Neuron (in vitro differentiated cells): ENCODE measurements at regions not wholly inside any gene's neighbourhood (a gene's known extent, or its start where the extent isn't known, plus 50 kb on each side); places are given as distances from the start of the nearest gene placed in this dataset.

ENCODE experiments used
- H2AFZ ChIP-seq: one replicate; pipeline ENCODE4 v1.6.1; 2013; ENCODE audit warnings: low read depth, mild to moderate bottlenecking, inconsistent platforms, low read length, moderate library complexity
- H3K27me3 ChIP-seq: one replicate; pipeline ENCODE4 v1.6.1; 2013; ENCODE audit warnings: low read length; ENCODE audit not compliant: insufficient read depth
- H3K36me3 ChIP-seq: one replicate; pipeline ENCODE4 v1.6.1; 2013; ENCODE audit warnings: low read length; ENCODE audit not compliant: insufficient read depth
- H3K4me1 ChIP-seq: one replicate; pipeline ENCODE4 v1.6.1; 2013; ENCODE audit warnings: low read length; ENCODE audit not compliant: insufficient read depth
- H3K4me3 ChIP-seq: 2 replicates; pipeline ENCODE4 v1.5.1; 2013; ENCODE audit warnings: mild to moderate bottlenecking, low read length, moderate library complexity
- H3K9me3 ChIP-seq: one replicate; pipeline ENCODE4 v1.6.1; 2013; ENCODE audit warnings: low read length

DNA sequence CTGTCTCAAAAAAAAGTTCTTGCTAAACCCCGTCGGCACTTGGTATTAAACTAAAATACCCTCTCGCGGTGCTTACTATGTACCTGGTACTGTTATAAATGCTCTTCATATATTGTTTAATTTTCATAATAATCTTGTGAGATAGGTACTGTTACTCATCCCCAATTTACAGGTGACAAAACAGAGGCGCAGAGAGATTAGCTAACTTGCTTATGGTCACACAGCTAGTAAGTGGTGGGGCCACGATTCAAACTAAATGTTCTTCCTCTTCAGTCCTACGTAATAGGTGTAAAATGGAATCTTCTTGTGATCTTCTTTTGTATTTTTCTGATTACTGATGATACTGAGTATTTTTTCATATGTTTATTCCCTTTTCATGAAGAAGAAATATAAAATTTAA is 51.3 kb downstream of the TET3 start:
- no peaks in the 10 kb centered on the region for H3K9me3 ChIP-seq
- no peaks in the 10 kb centered on the region for H3K27me3 ChIP-seq
- no peak overlapping the region for H2AFZ ChIP-seq
- peaks cover 19% of the 10 kb centered on the region for H3K4me1 ChIP-seq
- H3K36me3 ChIP-seq, result no peaks in the 10 kb centered on the region
- H3K4me3 ChIP-seq, result no peak overlapping the region

DNA sequence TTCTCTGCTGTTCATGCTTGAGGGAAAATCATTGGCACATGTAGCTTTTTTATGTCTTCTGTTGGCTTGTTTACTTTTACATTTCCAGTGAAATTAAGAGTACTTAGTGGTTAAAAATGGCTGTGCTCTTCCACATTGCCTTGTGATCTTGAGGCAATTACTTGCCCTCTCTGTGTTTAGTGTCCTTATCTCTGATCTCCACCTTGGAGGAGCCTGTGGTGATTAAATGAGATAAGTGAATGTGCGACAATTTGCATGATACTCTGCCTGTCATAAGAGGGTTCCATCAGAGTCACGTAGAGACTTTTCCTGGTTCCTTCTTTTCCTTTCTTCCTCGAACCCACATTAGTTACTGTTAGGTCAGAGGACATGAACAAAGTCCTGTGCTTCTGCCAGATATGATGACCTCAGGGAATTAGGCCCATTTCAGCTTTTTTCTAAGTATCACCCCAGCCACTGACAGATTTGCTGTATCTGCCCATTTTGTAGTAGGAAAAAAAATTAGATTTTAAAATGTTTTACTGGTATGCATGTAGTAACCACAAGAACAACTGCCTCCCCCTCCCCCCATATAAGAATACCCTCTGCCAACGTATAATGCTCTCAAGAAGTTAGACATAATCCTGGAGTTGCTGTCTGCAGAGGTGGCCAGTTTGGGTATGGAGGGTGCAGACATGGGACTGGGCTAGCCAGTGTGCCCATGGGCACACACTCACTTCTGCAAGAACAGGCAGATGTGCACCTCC is 51.9 kb downstream of the TET3 start:
- H3K9me3 ChIP-seq, result no peaks in the 10 kb centered on the region

DNA sequence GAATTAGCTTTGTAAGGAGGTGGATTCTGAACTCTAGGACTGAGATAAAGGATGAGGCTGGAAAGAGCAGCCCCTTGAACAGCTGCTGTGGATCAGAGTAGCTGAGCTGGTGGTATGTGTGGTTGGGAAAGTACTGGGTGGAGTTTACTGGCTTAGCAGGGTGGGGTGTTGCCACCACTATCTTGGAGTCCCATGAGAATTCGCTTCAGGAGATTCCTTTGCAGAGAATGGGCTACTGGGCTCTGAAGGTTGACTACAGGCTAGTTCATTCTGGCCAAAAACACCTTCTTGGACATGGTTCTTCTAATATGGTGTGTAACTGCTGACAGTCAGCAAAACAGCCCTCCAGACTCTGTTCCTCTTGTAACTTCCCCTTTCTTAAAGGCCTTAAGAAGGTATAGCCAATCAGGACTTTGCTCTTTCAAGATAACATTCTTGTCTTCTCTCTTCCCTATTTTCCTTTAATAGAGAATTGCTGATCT is 52.7 kb downstream of the TET3 start:
- H3K9me3 ChIP-seq, result no peaks in the 10 kb centered on the region
- no peak overlapping the region for H2AFZ ChIP-seq
- H3K36me3 ChIP-seq, result no peaks in the 10 kb centered on the region
- peaks cover 5% of the 10 kb centered on the region for H3K4me1 ChIP-seq
- no peaks in the 10 kb centered on the region for H3K27me3 ChIP-seq
- no peak overlapping the region for H3K4me3 ChIP-seq

More for the DNA sequence above, 51.9 kb downstream of the TET3 start:
- Histone ChIP-seq H3K36me3 (no peaks in the 10 kb centered on the region), H3K4me1 (peaks cover 13% of the 10 kb centered on the region), H3K27me3 (no peaks in the 10 kb centered on the region), H2AFZ (no peak overlapping the region), H3K4me3 (no peak overlapping the region)

DNA sequence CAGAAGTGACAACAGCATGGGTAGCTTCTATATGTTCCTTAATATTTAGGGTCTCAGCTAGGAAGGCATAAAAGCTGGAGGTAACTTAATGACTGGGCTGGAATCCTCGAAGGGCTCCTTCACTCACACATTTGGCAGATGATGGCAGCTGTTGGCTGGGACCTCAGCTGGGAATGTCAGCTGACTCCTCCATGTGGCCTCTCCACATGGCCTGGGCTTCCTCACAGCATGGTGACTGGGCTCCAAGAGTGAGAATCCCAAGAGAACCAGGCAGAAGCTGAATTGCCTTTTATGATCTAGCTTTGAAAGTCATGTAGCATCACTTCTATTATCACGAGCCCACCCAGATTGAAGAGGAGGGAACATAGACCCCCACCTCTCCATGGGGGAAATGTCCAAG is 54.9 kb downstream of the TET3 start:
- H3K9me3 ChIP-seq, result no peaks in the 10 kb centered on the region
- H3K36me3 ChIP-seq, result no peaks in the 10 kb centered on the region
- H3K4me1 ChIP-seq, result no peaks in the 10 kb centered on the region
- H3K4me3 ChIP-seq, result no peak overlapping the region
- H2AFZ ChIP-seq, result no peak overlapping the region
- no peaks in the 10 kb centered on the region for H3K27me3 ChIP-seq

DNA sequence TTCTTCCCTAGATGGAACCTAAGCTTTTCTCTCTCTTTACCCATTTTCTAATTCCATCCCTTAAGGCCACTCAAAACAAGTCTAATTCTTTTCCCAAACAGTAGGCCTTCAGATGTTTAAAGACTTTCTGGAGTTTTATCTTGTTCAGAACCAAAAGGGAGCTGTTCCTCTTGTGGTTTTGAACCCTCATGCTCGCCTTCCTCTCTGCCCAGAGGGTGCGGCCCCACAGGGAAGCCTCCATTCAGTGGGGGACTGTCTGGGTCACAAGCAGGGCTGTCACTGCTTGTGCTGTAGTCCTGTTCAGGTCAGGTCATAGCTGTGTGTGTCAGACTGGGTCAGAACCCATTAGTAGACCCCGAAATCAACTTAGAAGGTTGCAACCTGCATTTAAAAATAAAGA is 56.5 kb downstream of the TET3 start:
- H3K4me1 ChIP-seq, result no peaks in the 10 kb centered on the region
- no peaks in the 10 kb centered on the region for H3K9me3 ChIP-seq
- no peak overlapping the region for H3K4me3 ChIP-seq
- peaks cover 5% of the 10 kb centered on the region for H3K36me3 ChIP-seq
- H2AFZ ChIP-seq, result no peak overlapping the region
- no peaks in the 10 kb centered on the region for H3K27me3 ChIP-seq

DNA sequence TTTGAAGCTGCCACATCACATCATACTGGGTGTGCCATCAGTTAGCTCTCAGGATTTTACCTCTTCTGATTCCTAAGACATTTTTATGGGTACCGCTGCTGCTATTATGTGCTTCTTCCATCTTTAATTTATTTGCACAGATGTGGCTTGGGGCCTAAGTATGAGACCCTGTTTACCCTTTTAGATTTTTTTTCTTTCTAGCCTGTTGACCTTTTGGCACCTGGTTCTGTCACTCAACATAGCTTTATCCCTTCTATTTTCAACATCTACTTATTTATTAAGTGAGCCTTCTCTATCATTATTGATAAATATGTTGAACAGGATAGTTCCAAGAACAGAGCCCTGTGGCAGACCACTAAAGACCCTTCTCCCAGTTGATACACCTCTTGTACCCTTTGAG is 57.0 kb downstream of the TET3 start:
- no peaks in the 10 kb centered on the region for H3K4me1 ChIP-seq
- H2AFZ ChIP-seq, result no peak overlapping the region
- H3K27me3 ChIP-seq, result no peaks in the 10 kb centered on the region
- H3K36me3 ChIP-seq, result peaks cover 10% of the 10 kb centered on the region
- H3K9me3 ChIP-seq, result no peaks in the 10 kb centered on the region
- H3K4me3 ChIP-seq, result no peak overlapping the region

DNA sequence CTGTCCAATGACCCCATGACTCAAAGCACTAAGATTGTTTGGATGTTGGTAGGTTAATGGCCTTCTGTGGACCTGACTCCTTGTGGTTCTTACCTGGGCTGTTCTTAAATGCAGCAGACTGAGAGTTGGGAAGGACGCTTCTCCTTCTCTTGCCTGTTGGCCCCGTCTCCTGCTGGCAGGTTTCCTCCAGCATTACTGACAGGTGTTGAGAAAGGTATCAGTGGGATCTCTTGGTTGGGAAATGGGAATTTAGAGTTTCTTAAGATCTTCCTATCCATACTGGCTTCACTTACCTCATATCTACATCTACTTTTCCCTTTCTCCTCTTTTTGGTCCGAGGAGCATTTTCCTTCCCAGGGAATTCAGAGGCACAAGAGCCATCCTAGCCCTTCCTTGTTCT is 57.9 kb downstream of the TET3 start:
- H3K9me3 ChIP-seq, result no peaks in the 10 kb centered on the region
- H3K4me3 ChIP-seq, result no peak overlapping the region
- no peaks in the 10 kb centered on the region for H3K27me3 ChIP-seq
- no peaks in the 10 kb centered on the region for H3K4me1 ChIP-seq
- H2AFZ ChIP-seq, result no peak overlapping the region
- H3K36me3 ChIP-seq, result peaks cover 19% of the 10 kb centered on the region

DNA sequence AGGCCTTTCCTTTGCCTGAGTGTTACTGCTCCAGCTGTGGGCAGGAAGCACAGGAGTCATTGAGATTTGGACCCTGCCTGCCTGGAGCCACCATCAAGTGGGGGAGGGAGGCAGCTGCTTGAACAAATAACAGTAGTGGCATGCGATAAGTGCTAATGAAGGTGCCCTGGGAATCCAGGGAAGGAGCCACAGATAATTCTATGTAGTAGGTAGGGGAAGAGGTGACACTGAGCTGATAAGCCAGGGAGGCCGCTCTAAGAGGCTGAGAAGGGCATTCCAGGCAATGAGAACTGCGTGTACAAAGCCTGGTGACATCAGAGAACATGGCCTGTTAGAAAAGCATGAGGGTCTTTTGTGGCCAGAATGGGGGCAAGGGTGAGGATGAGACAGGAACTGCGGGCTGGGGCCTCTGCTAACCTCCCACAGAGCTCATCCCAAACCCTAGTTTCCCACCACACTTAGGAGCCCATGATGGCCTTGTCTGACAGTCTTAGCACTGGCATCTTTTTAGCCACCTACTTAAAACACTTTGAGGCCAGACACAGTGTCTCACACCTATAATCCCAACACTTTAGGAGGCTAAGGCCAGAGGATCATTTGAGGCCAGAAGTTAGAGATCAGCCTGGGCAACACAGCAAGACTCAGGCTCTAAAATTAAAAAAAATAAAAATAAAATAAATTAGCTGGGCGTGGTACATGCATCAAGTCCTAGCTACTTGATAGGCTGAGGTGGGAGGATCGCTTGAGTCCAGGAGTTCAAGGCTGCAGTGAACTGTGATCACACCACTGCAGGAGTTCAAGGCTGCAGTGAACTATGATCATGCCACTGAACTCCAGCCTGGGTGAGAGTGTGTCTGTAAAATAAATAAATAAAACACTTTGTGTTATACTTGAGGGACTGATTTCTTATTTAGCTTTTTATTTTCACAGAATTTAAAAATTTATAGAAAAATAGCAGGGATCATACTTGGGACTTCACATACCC is 58.9 kb downstream of the TET3 start:
- Histone ChIP-seq H3K27me3 (no peaks in the 10 kb centered on the region), H2AFZ (no peak overlapping the region), H3K36me3 (peaks cover 30% of the 10 kb centered on the region), H3K9me3 (no peaks in the 10 kb centered on the region), H3K4me3 (no peak overlapping the region), H3K4me1 (no peaks in the 10 kb centered on the region)

DNA sequence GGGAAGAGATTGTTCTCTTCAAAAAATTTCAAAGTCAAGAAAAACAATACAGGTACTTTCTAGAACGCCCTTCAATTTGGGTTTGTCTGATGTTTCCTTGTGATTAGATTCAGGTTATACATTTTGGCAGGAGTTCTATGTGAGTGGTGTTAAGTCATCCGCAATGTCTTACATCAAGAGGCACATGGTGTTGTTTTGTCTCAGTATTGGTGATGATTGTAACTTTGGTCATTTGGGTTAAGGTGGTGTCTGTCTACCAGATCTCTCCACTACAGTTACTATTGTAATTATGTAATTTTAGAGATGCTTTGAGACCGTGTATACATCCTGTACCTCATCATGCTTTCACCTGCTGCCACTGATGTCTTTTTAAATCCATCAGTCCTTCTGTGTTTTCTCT is 60.3 kb downstream of the TET3 start:
- H3K4me1 ChIP-seq, result no peaks in the 10 kb centered on the region
- no peak overlapping the region for H2AFZ ChIP-seq
- H3K9me3 ChIP-seq, result no peaks in the 10 kb centered on the region
- H3K36me3 ChIP-seq, result peaks cover 38% of the 10 kb centered on the region
- H3K27me3 ChIP-seq, result no peaks in the 10 kb centered on the region
- no peak overlapping the region for H3K4me3 ChIP-seq

DNA sequence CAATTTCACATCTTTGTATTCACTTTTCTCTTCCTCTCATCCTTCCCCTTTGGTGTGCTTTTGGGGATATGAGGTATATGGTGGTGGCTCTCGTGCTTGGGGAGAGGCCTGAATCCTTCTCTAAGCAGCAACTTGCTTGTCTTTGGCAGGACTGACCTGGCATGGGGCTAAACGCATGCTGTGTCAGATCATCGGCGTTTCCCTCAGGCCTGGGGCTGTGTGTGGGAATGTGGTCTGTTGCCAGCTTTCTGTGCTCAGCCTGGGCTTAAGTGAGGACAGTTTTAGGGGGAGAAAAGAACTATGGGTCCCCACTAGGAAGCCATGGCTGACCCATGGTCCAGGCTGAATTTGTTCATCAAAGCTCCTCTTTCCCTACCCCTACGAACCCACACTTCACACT is 60.7 kb downstream of the TET3 start:
- H3K9me3 ChIP-seq, result no peaks in the 10 kb centered on the region
- H3K27me3 ChIP-seq, result no peaks in the 10 kb centered on the region
- H2AFZ ChIP-seq, result no peak overlapping the region
- H3K4me3 ChIP-seq, result no peak overlapping the region
- no peaks in the 10 kb centered on the region for H3K4me1 ChIP-seq
- peaks cover 38% of the 10 kb centered on the region for H3K36me3 ChIP-seq

DNA sequence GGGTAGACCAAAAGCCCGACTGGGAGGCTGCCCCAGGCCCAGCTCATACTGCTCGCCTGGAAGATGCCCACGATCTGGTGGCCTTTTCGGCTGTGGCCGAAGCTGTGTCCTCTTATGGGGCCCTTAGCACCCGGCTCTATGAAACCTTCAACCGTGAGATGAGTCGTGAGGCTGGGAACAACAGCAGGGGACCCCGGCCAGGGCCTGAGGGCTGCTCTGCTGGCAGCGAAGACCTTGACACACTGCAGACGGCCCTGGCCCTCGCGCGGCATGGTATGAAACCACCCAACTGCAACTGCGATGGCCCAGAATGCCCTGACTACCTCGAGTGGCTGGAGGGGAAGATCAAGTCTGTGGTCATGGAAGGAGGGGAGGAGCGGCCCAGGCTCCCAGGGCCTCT is 61.7 kb downstream of the TET3 start:
- Histone ChIP-seq H3K36me3 (peaks cover 40% of the 10 kb centered on the region), H3K9me3 (no peaks in the 10 kb centered on the region), H3K4me3 (no peak overlapping the region), H3K27me3 (no peaks in the 10 kb centered on the region), H2AFZ (no peak overlapping the region), H3K4me1 (no peaks in the 10 kb centered on the region)

DNA sequence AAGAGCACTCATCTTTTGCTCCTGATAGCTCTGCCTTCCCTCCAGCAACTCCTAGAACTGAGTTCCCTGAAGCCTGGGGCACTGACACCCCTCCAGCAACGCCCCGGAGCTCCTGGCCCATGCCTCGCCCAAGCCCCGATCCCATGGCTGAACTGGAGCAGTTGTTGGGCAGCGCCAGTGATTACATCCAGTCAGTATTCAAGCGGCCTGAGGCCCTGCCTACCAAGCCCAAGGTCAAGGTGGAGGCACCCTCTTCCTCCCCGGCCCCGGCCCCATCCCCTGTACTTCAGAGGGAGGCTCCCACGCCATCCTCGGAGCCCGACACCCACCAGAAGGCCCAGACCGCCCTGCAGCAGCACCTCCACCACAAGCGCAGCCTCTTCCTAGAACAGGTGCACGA is 62.4 kb downstream of the TET3 start:
- Histone ChIP-seq H3K27me3 (no peaks in the 10 kb centered on the region), H3K4me3 (no peak overlapping the region), H3K4me1 (no peaks in the 10 kb centered on the region), H3K36me3 (peaks cover 41% of the 10 kb centered on the region), H2AFZ (no peak overlapping the region), H3K9me3 (no peaks in the 10 kb centered on the region)

DNA sequence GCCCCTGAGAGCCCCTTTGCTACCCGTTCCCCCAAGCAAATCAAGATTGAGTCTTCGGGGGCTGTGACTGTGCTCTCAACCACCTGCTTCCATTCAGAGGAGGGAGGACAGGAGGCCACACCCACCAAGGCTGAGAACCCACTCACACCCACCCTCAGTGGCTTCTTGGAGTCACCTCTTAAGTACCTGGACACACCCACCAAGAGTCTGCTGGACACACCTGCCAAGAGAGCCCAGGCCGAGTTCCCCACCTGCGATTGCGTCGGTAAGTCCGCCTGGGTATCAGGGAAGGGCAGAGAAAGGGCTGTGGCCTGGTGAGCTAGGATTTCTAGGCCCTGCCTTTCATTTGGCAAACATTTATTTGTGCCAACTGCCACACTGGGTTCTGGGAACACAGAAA is 63.4 kb downstream of the TET3 start:
- Histone ChIP-seq H3K4me1 (peaks cover 2% of the 10 kb centered on the region), H3K36me3 (peaks cover 41% of the 10 kb centered on the region), H3K27me3 (no peaks in the 10 kb centered on the region), H3K4me3 (no peak overlapping the region), H3K9me3 (no peaks in the 10 kb centered on the region), H2AFZ (no peak overlapping the region)
